IMR-90 (cell line): ENCODE measurements at regions not wholly inside any gene's neighbourhood (a gene's known extent, or its start where the extent isn't known, plus 50 kb on each side); places are given as distances from the start of the nearest gene placed in this dataset.

Experiments used
- ATAC-seq: fragments of 200-7000 bp; cut with Tn5 transposase; 2 replicates; pipeline ENCODE4 v1.9.1; 2020; ENCODE audit warnings: low read depth, mild to moderate bottlenecking, moderate library complexity
- BruUV-seq: library from RNA; stranded (reverse); fragments of 400-500 nt; replicated peaks from 2 replicates; lab custom pipeline; 2021; lab: Mats Ljungman, UMichigan
- CTCF ChIA-PET: fragments of 300-600 bp; formaldehyde crosslinking; extraction: SDS; loops from one replicate; lab custom pipeline; 2021; ENCODE audit warnings: antibody characterized with exemption; lab: Yijun Ruan, JAX
- POLR2A ChIA-PET: fragments of 300-600 bp; sonication (Branson Sonifier 250); formaldehyde crosslinking; loops from one replicate; lab custom pipeline; 2022; ENCODE audit warnings: antibody characterized with exemption; ENCODE audit not compliant: unreplicated experiment; lab: Charles Lee
- DNase-seq: peaks from one replicate; pipeline ENCODE4 v3.0.0; 2013
- H2AFZ ChIP-seq: replicated peaks from 2 replicates; pipeline ENCODE3; 2013; ENCODE audit warnings: low read length, mild to moderate bottlenecking; ENCODE audit not compliant: poor library complexity
- H2AK5ac ChIP-seq: 2 replicates; pipeline ENCODE4 v1.6.1; 2013; ENCODE audit warnings: low read depth, low read length, inconsistent platforms
- H2AK9ac ChIP-seq: replicated peaks from 2 replicates; pipeline ENCODE3; 2013; ENCODE audit warnings: mild to moderate bottlenecking, low read depth, low read length, moderate library complexity; ENCODE audit not compliant: poor library complexity
- H2BK120ac ChIP-seq: 2 replicates; pipeline ENCODE4 v1.6.1; 2013; ENCODE audit warnings: low read depth, low read length, inconsistent platforms
- H2BK15ac ChIP-seq: 3 replicates; pipeline ENCODE4 v1.6.1; 2013; ENCODE audit warnings: low read depth, low read length, inconsistent platforms
- H2BK20ac ChIP-seq: 2 replicates; pipeline ENCODE4 v1.6.1; 2013; ENCODE audit warnings: low read depth, mild to moderate bottlenecking, inconsistent platforms, low read length, moderate library complexity
- H2BK5ac ChIP-seq: 2 replicates; pipeline ENCODE4 v1.6.1; 2013; ENCODE audit warnings: mild to moderate bottlenecking, low read depth, low read length, inconsistent platforms; ENCODE audit not compliant: poor library complexity, severe bottlenecking
- H3K14ac ChIP-seq: replicated peaks from 2 replicates; pipeline ENCODE4 v1.6.1; 2013; ENCODE audit warnings: low read depth, low read length, inconsistent platforms
- H3K18ac ChIP-seq: 2 replicates; pipeline ENCODE4 v1.6.1; 2013; ENCODE audit warnings: low read depth, low read length, control low read depth
- H3K23ac ChIP-seq: 2 replicates; pipeline ENCODE4 v1.6.1; 2013; ENCODE audit warnings: low read depth, low read length, inconsistent platforms
- H3K27ac ChIP-seq: 2 replicates; pipeline ENCODE4 v1.5.1; 2013; ENCODE audit warnings: mild to moderate bottlenecking, control low read depth, low read length; ENCODE audit not compliant: insufficient read depth
- H3K27me3 ChIP-seq: 2 replicates; pipeline ENCODE4 v1.6.1; 2013; ENCODE audit warnings: low read length; ENCODE audit not compliant: control insufficient read depth, insufficient read depth
- H3K36me3 ChIP-seq: 2 replicates; pipeline ENCODE4 v1.6.1; 2013; ENCODE audit warnings: low read length, mixed read lengths; ENCODE audit not compliant: control insufficient read depth, insufficient read depth
- H3K4ac ChIP-seq: 2 replicates; pipeline ENCODE4 v1.6.1; 2013; ENCODE audit warnings: low read depth, low read length, inconsistent platforms
- H3K4me1 ChIP-seq: 2 replicates; pipeline ENCODE4 v1.6.1; 2013; ENCODE audit warnings: low read length, mixed read lengths; ENCODE audit not compliant: control insufficient read depth, insufficient read depth
- H3K4me2 ChIP-seq: 2 replicates; pipeline ENCODE4 v1.6.1; 2013; ENCODE audit warnings: low read depth, mild to moderate bottlenecking, control low read depth, low read length, moderate library complexity
- H3K4me3 ChIP-seq: 2 replicates; pipeline ENCODE4 v1.5.1; 2013; ENCODE audit warnings: low read depth, mild to moderate bottlenecking, control low read depth, low read length, moderate library complexity; ENCODE audit not compliant: insufficient read depth
- H3K56ac ChIP-seq: 2 replicates; pipeline ENCODE4 v1.6.1; 2013; ENCODE audit warnings: low read length, inconsistent platforms; ENCODE audit not compliant: insufficient read depth; ENCODE audit errors: extremely low read depth
- H3K79me1 ChIP-seq, 2 experiments: 2 replicates each; pipeline ENCODE4 v1.6.1; 2013; ENCODE audit warnings: low read length in 2 of 2, inconsistent platforms in 1 of 2, low read depth in 1 of 2
- H3K9ac ChIP-seq: 2 replicates; pipeline ENCODE4 v1.6.1; 2013; ENCODE audit warnings: low read depth, low read length, control low read depth
- H3K9me1 ChIP-seq: 2 replicates; pipeline ENCODE4 v1.6.1; 2013; ENCODE audit warnings: low read length, inconsistent platforms; ENCODE audit not compliant: insufficient read depth
- H3K9me3 ChIP-seq: 2 replicates; pipeline ENCODE4 v1.6.1; 2013; ENCODE audit warnings: low read length; ENCODE audit not compliant: control insufficient read depth, insufficient read depth
- H4K20me1 ChIP-seq: 2 replicates; pipeline ENCODE4 v1.6.1; 2013; ENCODE audit warnings: low read length, inconsistent platforms; ENCODE audit not compliant: insufficient read depth
- H4K5ac ChIP-seq: 2 replicates; pipeline ENCODE4 v1.6.1; 2013; ENCODE audit warnings: mild to moderate bottlenecking, low read depth, low read length, control low read depth
- H4K8ac ChIP-seq, 2 experiments: 2 replicates each; pipeline ENCODE4 v1.6.1; 2013; ENCODE audit warnings: low read depth in 2 of 2, low read length in 2 of 2, control low read depth in 1 of 2, inconsistent platforms in 1 of 2
- H4K91ac ChIP-seq: 2 replicates; pipeline ENCODE4 v1.6.1; 2013; ENCODE audit warnings: low read depth, low read length, inconsistent platforms; ENCODE audit not compliant: insufficient read depth
- BHLHE40 ChIP-seq: fragments of 150-350 bp; IDR thresholded peaks from 2 replicates; pipeline ENCODE4 v1.6.1; 2016; ENCODE audit warnings: mild to moderate bottlenecking, low read depth, low read length
- CHD1 ChIP-seq: IDR thresholded peaks from 2 replicates; pipeline ENCODE4 v1.6.1; 2012; ENCODE audit warnings: low read depth, low read length, improper control_type of control experiment
- FOS ChIP-seq: fragments of 150-350 bp; IDR thresholded peaks from 2 replicates; pipeline ENCODE4 v1.6.1; 2016; ENCODE audit warnings: low read depth, low read length
- MAFK ChIP-seq: IDR thresholded peaks from 2 replicates; pipeline ENCODE4 v1.6.1; 2012; ENCODE audit warnings: low read depth, low read length, improper control_type of control experiment
- MAZ ChIP-seq: IDR thresholded peaks from 2 replicates; pipeline ENCODE4 v1.6.1; 2012; ENCODE audit warnings: low read depth, mild to moderate bottlenecking, low read length, improper control_type of control experiment, moderate library complexity, borderline replicate concordance
- MXI1 ChIP-seq: IDR thresholded peaks from 2 replicates; pipeline ENCODE4 v1.6.1; 2012; ENCODE audit warnings: low read depth, mild to moderate bottlenecking, low read length, moderate library complexity, borderline replicate concordance
- NFE2L2 ChIP-seq: fragments of 150-350 bp; IDR thresholded peaks from 2 replicates; pipeline ENCODE4 v1.6.1; 2016; ENCODE audit warnings: low read depth, mild to moderate bottlenecking, low read length
- POLR2A ChIP-seq: IDR thresholded peaks from 2 replicates; pipeline ENCODE4 v1.6.1; 2012; ENCODE audit warnings: mild to moderate bottlenecking, low read depth, low read length
- RAD21 ChIP-seq: IDR thresholded peaks from 2 replicates; pipeline ENCODE4 v1.6.1; 2012; ENCODE audit warnings: low read length, improper control_type of control experiment
- RCOR1 ChIP-seq: IDR thresholded peaks from 2 replicates; pipeline ENCODE4 v1.6.1; 2012; ENCODE audit warnings: mild to moderate bottlenecking, low read length, improper control_type of control experiment; ENCODE audit not compliant: insufficient replicate concordance
- RFX5 ChIP-seq: IDR thresholded peaks from 2 replicates; pipeline ENCODE4 v1.8.0; 2012; ENCODE audit warnings: low read depth, mild to moderate bottlenecking, low read length, moderate library complexity
- SMC3 ChIP-seq: fragments of 150-350 bp; IDR thresholded peaks from 2 replicates; pipeline ENCODE4 v1.6.1; 2016; ENCODE audit warnings: low read depth, mild to moderate bottlenecking, antibody characterized with exemption, low read length, moderate library complexity
- USF2 ChIP-seq: fragments of 150-350 bp; IDR thresholded peaks from 2 replicates; pipeline ENCODE4 v1.6.1; 2017; ENCODE audit warnings: mild to moderate bottlenecking, antibody characterized with exemption, low read length, low read depth
- WGBS, 2 experiments: methylation state at CpG; one replicate each; pipeline versions ENCODE4 v1.1.5 to v1.1.7; 2013; ENCODE audit warnings: missing lambda C conversion rate in 2 of 2; ENCODE audit not compliant: insufficient read length in 1 of 2; ENCODE audit errors: extremely low coverage in 2 of 2; 5-methylcytosine and 5-hydroxymethylcytosine counted together
- dilution Hi-C: fragments of 300-500 bp; cut with HindIII; formaldehyde crosslinking; loops from one replicate; pipeline ENCODE4 v1.14.3; 2018; ENCODE audit warnings: low sequenced_read_pairs; ENCODE audit not compliant: unreplicated experiment
- in situ Hi-C: fragments of 300-500 bp; cut with MboI; formaldehyde crosslinking; loops from 3 replicates; pipeline ENCODE4 v1.14.3; 2019; ENCODE audit warnings: low sequenced_read_pairs, inconsistent platforms, mixed read lengths
- intact Hi-C: fragments of 100-400 bp; cut with micrococcal nuclease; formaldehyde crosslinking; loops from 2 replicates; pipeline ENCODE4 v1.10.0; 2022
- TF ChIP-seq, protein P1 (sequence below): fragments of 150-350 bp; IDR thresholded peaks from 2 replicates; pipeline ENCODE4 v1.6.1; 2016; ENCODE audit warnings: low read depth, mild to moderate bottlenecking, low read length, moderate library complexity, borderline replicate concordance
- TF ChIP-seq, protein P2 (sequence below): conservative IDR thresholded peaks from 2 replicates; pipeline ENCODE4 v1.5.1; 2012; ENCODE audit warnings: mild to moderate bottlenecking, low read depth, low read length, improper control_type of control experiment

DNA sequence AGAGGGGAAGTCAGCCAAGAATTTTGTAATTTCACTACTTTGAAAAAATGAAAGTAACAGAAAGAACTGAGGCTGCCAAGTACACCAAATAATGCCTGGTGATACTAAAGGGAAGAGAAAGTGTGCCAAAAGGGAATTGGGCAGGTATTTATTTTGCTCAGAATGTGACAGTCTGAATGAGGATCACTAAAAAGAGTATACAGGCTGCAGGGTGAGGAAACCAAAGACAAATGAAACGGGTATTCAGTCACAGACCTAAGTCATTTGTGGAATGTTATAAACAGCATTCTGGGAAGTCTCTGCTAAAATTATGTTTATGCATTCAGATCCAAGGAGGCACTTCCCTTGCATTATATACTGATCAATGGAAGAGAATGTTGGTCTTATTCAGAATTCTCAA is 418.6 kb upstream of the SLC39A10 start:
- in situ Hi-C loops: no loop called here
- DNase-seq: no peak

More for the DNA sequence above, 418.6 kb upstream of the SLC39A10 start:
- H3K4me2 ChIP-seq: no peak overlapping the region
- no peak overlapping the region for H2AFZ ChIP-seq
- H3K23ac ChIP-seq: no peak overlapping the region
- H3K27ac ChIP-seq: no peak overlapping the region
- dilution Hi-C loops (no loop called here), intact Hi-C loops (no loop called here)
- BruUV-seq: no TSS peak
- no peak overlapping the region for H3K9ac ChIP-seq
- no peaks in the 10 kb centered on the region for H3K9me1 ChIP-seq
- H3K18ac ChIP-seq: no peak overlapping the region
- H4K8ac ChIP-seq: no peak overlapping the region
- H3K4me1 ChIP-seq: no peaks in the 10 kb centered on the region
- H3K27me3 ChIP-seq: no peaks in the 10 kb centered on the region
- H3K14ac ChIP-seq: no peak overlapping the region
- no peak overlapping the region for H3K4ac ChIP-seq
- H4K91ac ChIP-seq: no peak overlapping the region
- H3K36me3 ChIP-seq: no peaks in the 10 kb centered on the region
- H4K20me1 ChIP-seq: no peaks in the 10 kb centered on the region
- peak; percentile 32; the same call in 1 of the 2 replicates for ATAC-seq
- H3K4me3 ChIP-seq: no peak overlapping the region
- H2BK120ac ChIP-seq: no peak overlapping the region
- no peaks in the 10 kb centered on the region for H3K9me3 ChIP-seq
- H4K5ac ChIP-seq: no peak overlapping the region
- H2AK9ac ChIP-seq: no peak overlapping the region
- no peak overlapping the region for H2BK20ac ChIP-seq
- no peak overlapping the region for H2AK5ac ChIP-seq
- ChIA-PET CTCF (no interaction called here), POLR2A (no interaction called here)
- H3K79me1 ChIP-seq: no peaks in the 10 kb centered on the region
- no peak overlapping the region for H2BK15ac ChIP-seq
- TF ChIP-seq RFX5: no peak
- TF ChIP-seq MXI1: no peak
- TF ChIP-seq MAFK: no peak
- TF ChIP-seq CHD1: no peak
- TF ChIP-seq SMC3: no peak
- TF ChIP-seq, protein P1, sequence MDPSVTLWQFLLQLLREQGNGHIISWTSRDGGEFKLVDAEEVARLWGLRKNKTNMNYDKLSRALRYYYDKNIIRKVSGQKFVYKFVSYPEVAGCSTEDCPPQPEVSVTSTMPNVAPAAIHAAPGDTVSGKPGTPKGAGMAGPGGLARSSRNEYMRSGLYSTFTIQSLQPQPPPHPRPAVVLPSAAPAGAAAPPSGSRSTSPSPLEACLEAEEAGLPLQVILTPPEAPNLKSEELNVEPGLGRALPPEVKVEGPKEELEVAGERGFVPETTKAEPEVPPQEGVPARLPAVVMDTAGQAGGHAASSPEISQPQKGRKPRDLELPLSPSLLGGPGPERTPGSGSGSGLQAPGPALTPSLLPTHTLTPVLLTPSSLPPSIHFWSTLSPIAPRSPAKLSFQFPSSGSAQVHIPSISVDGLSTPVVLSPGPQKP: no peak
- TF ChIP-seq, protein P2, sequence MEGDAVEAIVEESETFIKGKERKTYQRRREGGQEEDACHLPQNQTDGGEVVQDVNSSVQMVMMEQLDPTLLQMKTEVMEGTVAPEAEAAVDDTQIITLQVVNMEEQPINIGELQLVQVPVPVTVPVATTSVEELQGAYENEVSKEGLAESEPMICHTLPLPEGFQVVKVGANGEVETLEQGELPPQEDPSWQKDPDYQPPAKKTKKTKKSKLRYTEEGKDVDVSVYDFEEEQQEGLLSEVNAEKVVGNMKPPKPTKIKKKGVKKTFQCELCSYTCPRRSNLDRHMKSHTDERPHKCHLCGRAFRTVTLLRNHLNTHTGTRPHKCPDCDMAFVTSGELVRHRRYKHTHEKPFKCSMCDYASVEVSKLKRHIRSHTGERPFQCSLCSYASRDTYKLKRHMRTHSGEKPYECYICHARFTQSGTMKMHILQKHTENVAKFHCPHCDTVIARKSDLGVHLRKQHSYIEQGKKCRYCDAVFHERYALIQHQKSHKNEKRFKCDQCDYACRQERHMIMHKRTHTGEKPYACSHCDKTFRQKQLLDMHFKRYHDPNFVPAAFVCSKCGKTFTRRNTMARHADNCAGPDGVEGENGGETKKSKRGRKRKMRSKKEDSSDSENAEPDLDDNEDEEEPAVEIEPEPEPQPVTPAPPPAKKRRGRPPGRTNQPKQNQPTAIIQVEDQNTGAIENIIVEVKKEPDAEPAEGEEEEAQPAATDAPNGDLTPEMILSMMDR: no peak
- TF ChIP-seq POLR2A: no peak
- TF ChIP-seq RCOR1: no peak
- no peak for TF ChIP-seq RAD21
- TF ChIP-seq MAZ: no peak
- no peak for TF ChIP-seq USF2
- no peak for TF ChIP-seq NFE2L2
- TF ChIP-seq FOS: no peak
- no peak for TF ChIP-seq BHLHE40
- no CpG with 5 or more reads among the region's 1 CpG for WGBS, 2 experiments
- H2BK5ac ChIP-seq: no peak overlapping the region
- no peak overlapping the region for H3K56ac ChIP-seq
